HEK293 (cell line): ENCODE measurements at regions not wholly inside any gene's neighbourhood (a gene's known extent, or its start where the extent isn't known, plus 50 kb on each side); places are given as distances from the start of the nearest gene placed in this dataset.
"Not testable (repeated sequence)": the region's sequence is repeated elsewhere in the genome, so short reads cannot be mapped to it uniquely, and the experiment has no call there.

ENCODE experiments used
- CTCF ChIA-PET: fragments of 350-600 bp; formaldehyde crosslinking; extraction: SDS; loops from one replicate; lab custom pipeline; 2021; ENCODE audit warnings: antibody characterized with exemption; lab: Yijun Ruan, JAX
- POLR2A ChIA-PET: fragments of 300-600 bp; formaldehyde crosslinking; extraction: SDS; loops from one replicate; lab custom pipeline; 2020; ENCODE audit warnings: antibody characterized with exemption, inconsistent platforms; lab: Yijun Ruan, JAX
- H3K27ac ChIP-seq: fragments of 200-500 bp; sonication (Bioruptor generic); 2 replicates; pipeline ENCODE4 v1.5.1; 2014; ENCODE audit warnings: low read depth, low read length, control low read depth, inconsistent platforms; ENCODE audit errors: extremely low read depth
- H3K36me3 ChIP-seq, 2 experiments: fragments of 200-500 bp in 1 of 2; sonication (Bioruptor generic) in 1 of 2; 1 replicate in 1 of 2; 2 replicates in 1 of 2; pipeline ENCODE4 v1.5.1; 2014 to 2017; ENCODE audit warnings: inconsistent platforms in 2 of 2, low read length in 2 of 2; ENCODE audit not compliant: control insufficient read depth in 2 of 2, insufficient read depth in 1 of 2
- H3K4me1 ChIP-seq: fragments of 200-500 bp; sonication (Bioruptor generic); 2 replicates; pipeline ENCODE4 v1.5.1; 2014; ENCODE audit warnings: mild to moderate bottlenecking, low read length, inconsistent platforms; ENCODE audit not compliant: control insufficient read depth, insufficient read depth
- H3K4me3 ChIP-seq: 2 replicates; pipeline ENCODE4 v1.5.1; 2011; ENCODE audit warnings: low read depth, mild to moderate bottlenecking, control low read depth, low read length, moderate library complexity
- H3K9me3 ChIP-seq: fragments of 200-500 bp; sonication (Bioruptor generic); 2 replicates; pipeline ENCODE4 v1.5.1; 2014; ENCODE audit warnings: low read depth, low read length, inconsistent platforms; ENCODE audit not compliant: control insufficient read depth, insufficient read depth
- KLF8 ChIP-seq: fragments of 450-650 bp; formaldehyde crosslinking; IDR thresholded peaks from 2 replicates; pipeline ENCODE4 v1.5.1; 2016; ENCODE audit warnings: missing biosample characterization, missing genetic modification characterization
- PATZ1 ChIP-seq: fragments of 450-650 bp; formaldehyde crosslinking; IDR thresholded peaks from 2 replicates; pipeline ENCODE4 v1.5.1; 2016; ENCODE audit warnings: missing biosample characterization, missing genetic modification characterization
- RBAK ChIP-seq: fragments of 450-650 bp; formaldehyde crosslinking; IDR thresholded peaks from 2 replicates; pipeline ENCODE4 v1.5.1; 2016; ENCODE audit warnings: missing biosample characterization, missing genetic modification characterization
- TSHZ1 ChIP-seq: fragments of 450-650 bp; formaldehyde crosslinking; IDR thresholded peaks from 2 replicates; pipeline ENCODE4 v1.5.1; 2016; ENCODE audit warnings: missing biosample characterization, missing genetic modification characterization, borderline replicate concordance
- ZBTB1 ChIP-seq: fragments of 450-650 bp; formaldehyde crosslinking; IDR thresholded peaks from 2 replicates; pipeline ENCODE4 v1.5.1; 2016; ENCODE audit warnings: missing biosample characterization, missing genetic modification characterization
- ZBTB10 ChIP-seq: fragments of 450-650 bp; formaldehyde crosslinking; IDR thresholded peaks from 2 replicates; pipeline ENCODE4 v1.5.1; 2016; ENCODE audit warnings: missing biosample characterization, missing genetic modification characterization
- ZEB2 ChIP-seq: fragments of 450-650 bp; formaldehyde crosslinking; IDR thresholded peaks from 2 replicates; pipeline ENCODE4 v1.5.1; 2016; ENCODE audit warnings: missing biosample characterization, missing genetic modification characterization
- ZFHX2 ChIP-seq: fragments of 450-650 bp; formaldehyde crosslinking; conservative IDR thresholded peaks from 2 replicates; pipeline ENCODE4 v1.5.1; 2016; ENCODE audit warnings: missing biosample characterization, missing genetic modification characterization
- ZFP37 ChIP-seq: fragments of 450-650 bp; formaldehyde crosslinking; IDR thresholded peaks from 2 replicates; pipeline ENCODE4 v1.5.1; 2016; ENCODE audit warnings: missing biosample characterization, missing genetic modification characterization
- ZNF10 ChIP-seq: fragments of 450-650 bp; formaldehyde crosslinking; IDR thresholded peaks from 2 replicates; pipeline ENCODE4 v1.5.1; 2017; ENCODE audit warnings: missing biosample characterization, missing genetic modification characterization
- ZNF169 ChIP-seq: fragments of 450-650 bp; formaldehyde crosslinking; IDR thresholded peaks from 2 replicates; pipeline ENCODE4 v1.5.1; 2016; ENCODE audit warnings: missing biosample characterization, missing genetic modification characterization
- ZNF211 ChIP-seq: fragments of 450-650 bp; formaldehyde crosslinking; IDR thresholded peaks from 2 replicates; pipeline ENCODE4 v1.5.1; 2016; ENCODE audit warnings: low read depth, missing biosample characterization, missing genetic modification characterization
- ZNF354C ChIP-seq: fragments of 450-650 bp; formaldehyde crosslinking; IDR thresholded peaks from 2 replicates; pipeline ENCODE4 v1.5.1; 2016; ENCODE audit warnings: missing biosample characterization, missing genetic modification characterization, low read depth, borderline replicate concordance
- ZNF362 ChIP-seq: fragments of 450-650 bp; formaldehyde crosslinking; IDR thresholded peaks from 2 replicates; pipeline ENCODE4 v1.5.1; 2016; ENCODE audit warnings: missing biosample characterization, missing genetic modification characterization
- ZNF416 ChIP-seq: fragments of 450-650 bp; formaldehyde crosslinking; IDR thresholded peaks from 2 replicates; pipeline ENCODE4 v1.5.1; 2016; ENCODE audit warnings: missing biosample characterization, missing genetic modification characterization
- ZNF548 ChIP-seq: fragments of 450-650 bp; formaldehyde crosslinking; IDR thresholded peaks from 2 replicates; pipeline ENCODE4 v1.5.1; 2016; ENCODE audit warnings: missing biosample characterization, missing genetic modification characterization
- ZNF624 ChIP-seq: fragments of 450-650 bp; formaldehyde crosslinking; IDR thresholded peaks from 2 replicates; pipeline ENCODE4 v1.5.1; 2017; ENCODE audit warnings: missing biosample characterization, missing genetic modification characterization
- ZNF747 ChIP-seq: fragments of 450-650 bp; formaldehyde crosslinking; IDR thresholded peaks from 2 replicates; pipeline ENCODE4 v1.5.1; 2016; ENCODE audit warnings: missing biosample characterization, missing genetic modification characterization
- ZSCAN23 ChIP-seq: fragments of 450-650 bp; formaldehyde crosslinking; IDR thresholded peaks from 2 replicates; pipeline ENCODE4 v1.5.1; 2016; ENCODE audit warnings: missing biosample characterization, missing genetic modification characterization

- H3K4me1 ChIP-seq = no peaks in the 10 kb centered on the region
- no peak for TF ChIP-seq ZNF362 (tag by site-specific recombination)
- no peak for TF ChIP-seq ZNF548
- TF ChIP-seq ZFHX2 (tag by site-specific recombination) = no peak
- TF ChIP-seq ZNF354C (tag by site-specific recombination) = no peak
- no peak for TF ChIP-seq ZFP37
- no peak for TF ChIP-seq ZNF10 (tag by site-specific recombination)
- no peak for TF ChIP-seq ZNF211
- TF ChIP-seq TSHZ1 = no peak
- no peak for TF ChIP-seq ZNF747 (tag by site-specific recombination)
- no peak for TF ChIP-seq ZEB2 (tag by site-specific recombination)
- TF ChIP-seq KLF8 (tag by site-specific recombination) = no peak
- TF ChIP-seq ZBTB1 = no peak
- TF ChIP-seq ZNF624 (tag by site-specific recombination) = no peak
- no peak for TF ChIP-seq RBAK (tag by site-specific recombination)
- TF ChIP-seq ZNF416 (tag by site-specific recombination) = no peak
- no peak for TF ChIP-seq ZBTB10 (tag by site-specific recombination)
- TF ChIP-seq ZNF169 (tag by site-specific recombination) = no peak
- TF ChIP-seq ZSCAN23 (tag by site-specific recombination) = no peak
- TF ChIP-seq PATZ1 (tag by site-specific recombination) = no peak
- CTCF ChIA-PET = interaction anchor here (0.7 kb wide), 1 partner anchor 182 kb away, joined by 3 read pairs; no protein-coding TSS in a partner anchor
- H3K36me3 ChIP-seq = no peaks in the 10 kb centered on the region
- H3K27ac ChIP-seq = no peak overlapping the region
- no peaks in the 10 kb centered on the region for H3K9me3 ChIP-seq
- H3K4me3 ChIP-seq = no peak overlapping the region
- POLR2A ChIA-PET = no interaction called here
Measured at GRCh38 chr6:170221052-170221752, 69.7 kb downstream of the DLL1 start.

GRCh38 chr6:170213637-170214018 lies 77.2 kb downstream of the DLL1 start:
- CTCF ChIA-PET, POLR2A ChIA-PET: not testable (repeated sequence)

More at GRCh38 chr6:170213637-170214018, 77.2 kb downstream of the DLL1 start:
- not testable (repeated sequence) for H3K4me1 ChIP-seq, H3K9me3 ChIP-seq, H3K36me3 ChIP-seq, H3K4me3 ChIP-seq, H3K27ac ChIP-seq
